GM19372 (cell line): ENCODE measurements at regions not wholly inside any gene's neighbourhood (a gene's known extent, or its start where the extent isn't known, plus 50 kb on each side); places are given as distances from the start of the nearest gene placed in this dataset.
A peak's percentile ranks its signal among the peaks of the same experiment; 100 is the strongest.

Source experiments
- ATAC-seq: cut with Tn5 transposase; IDR thresholded peaks from one replicate; pipeline ENCODE4 v1.9.1; 2021; ENCODE audit warnings: mild to moderate bottlenecking, low read depth, moderate library complexity; ENCODE audit not compliant: unreplicated experiment

DNA sequence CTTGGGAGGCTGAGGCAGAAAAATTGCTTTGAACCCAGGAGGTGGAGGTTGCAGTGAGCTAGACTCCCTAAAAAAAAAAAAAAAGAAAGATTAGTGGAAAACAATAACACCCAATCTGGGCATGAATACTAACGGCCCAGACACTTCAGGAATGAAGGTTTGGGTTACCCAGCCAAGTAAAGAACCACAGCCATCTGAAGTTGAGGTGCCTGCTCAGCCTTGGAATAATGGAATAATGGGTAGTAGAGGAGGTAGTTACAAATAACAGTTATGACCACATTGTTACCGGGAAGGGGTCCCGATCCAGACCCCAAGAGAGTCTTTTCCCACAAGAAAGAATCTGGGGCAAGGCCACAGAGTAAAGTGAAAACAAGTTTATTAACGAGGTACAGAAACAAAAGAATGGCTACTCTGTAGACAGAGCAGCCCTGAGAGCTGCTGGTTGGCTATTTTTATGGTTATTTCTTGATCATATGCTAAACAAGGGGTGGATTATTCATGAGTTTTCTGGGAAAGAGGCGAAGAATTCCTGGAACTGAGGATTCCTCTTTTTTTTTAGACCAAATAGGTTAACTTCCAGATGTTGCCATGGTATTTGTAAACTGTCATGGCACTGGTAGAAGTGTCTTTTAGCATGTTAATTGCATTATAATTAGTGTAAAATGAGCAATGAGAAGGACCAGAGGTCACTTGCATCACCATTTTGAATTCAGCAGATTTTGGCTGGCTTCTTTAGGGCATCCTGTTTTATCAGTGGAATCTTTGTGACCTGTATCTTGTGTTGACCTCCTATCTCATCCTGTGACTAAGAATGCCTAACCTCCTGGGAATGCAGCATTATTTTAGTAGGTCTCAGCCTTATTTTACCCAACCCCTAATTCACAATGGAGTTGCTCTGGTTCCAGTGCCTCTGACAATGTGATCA lies 96.2 kb upstream of the HAAO start:
- no peak for ATAC-seq

DNA sequence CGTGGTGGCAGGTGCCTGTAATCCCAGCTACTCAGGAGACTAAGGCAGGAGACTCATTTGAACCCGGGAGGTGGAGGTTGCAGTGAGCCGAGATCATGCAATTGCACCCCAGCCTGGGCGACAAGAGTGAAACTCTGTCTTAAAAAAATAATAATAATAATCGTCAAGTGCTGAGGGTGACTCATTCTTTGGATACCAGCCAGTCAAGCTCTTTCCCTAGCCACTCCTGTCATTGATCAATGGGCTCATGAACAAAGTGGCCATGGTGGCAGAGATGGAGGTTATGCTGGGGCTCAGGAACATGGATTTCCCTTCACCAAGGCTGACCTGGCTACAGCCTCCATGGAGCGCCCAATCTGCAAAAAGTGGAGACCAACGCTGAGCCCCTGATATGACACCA lies 94.5 kb upstream of the HAAO start:
- no peak for ATAC-seq

DNA sequence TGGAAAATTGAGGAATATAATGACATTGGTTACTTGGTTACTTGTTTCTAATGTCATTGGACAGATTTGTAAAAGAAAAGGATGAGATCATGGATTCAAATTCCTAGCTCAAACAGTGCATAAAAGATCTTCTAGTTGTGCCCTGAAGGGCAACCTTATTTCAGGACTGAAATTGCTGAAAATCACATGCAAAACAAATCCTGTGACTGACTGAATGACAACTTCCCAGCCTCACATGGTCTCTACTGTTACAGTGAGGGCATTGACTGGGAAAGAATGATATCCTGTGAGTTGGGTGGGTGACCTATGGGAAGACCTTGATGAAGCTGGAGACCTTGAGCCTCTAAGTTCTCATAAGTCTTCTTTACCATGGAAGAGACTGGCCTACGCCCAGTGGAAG lies 90.4 kb upstream of the HAAO start:
- no peak for ATAC-seq

DNA sequence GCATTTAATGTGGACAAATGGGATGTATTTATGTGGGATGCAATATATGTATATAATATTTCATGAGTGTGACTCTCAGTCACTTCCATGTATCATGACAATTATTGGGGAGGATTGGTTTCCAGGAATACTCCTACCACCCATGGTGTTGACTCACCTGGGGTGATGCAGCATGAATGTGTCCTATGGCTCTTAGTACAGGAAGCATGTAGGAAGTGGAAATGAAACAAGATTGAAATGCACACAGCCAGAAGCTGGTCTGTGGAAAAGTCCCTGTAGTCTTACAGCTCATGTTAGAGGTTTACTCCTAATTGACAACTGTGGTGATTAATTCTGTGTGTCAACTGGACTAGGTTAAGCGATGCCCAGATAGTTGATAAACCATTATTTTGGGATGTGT lies 89.3 kb upstream of the HAAO start:
- no peak for ATAC-seq

- no peak for ATAC-seq
Observed at GRCh38 chr2:42880738-42881690, 88.6 kb upstream of the HAAO start.

DNA sequence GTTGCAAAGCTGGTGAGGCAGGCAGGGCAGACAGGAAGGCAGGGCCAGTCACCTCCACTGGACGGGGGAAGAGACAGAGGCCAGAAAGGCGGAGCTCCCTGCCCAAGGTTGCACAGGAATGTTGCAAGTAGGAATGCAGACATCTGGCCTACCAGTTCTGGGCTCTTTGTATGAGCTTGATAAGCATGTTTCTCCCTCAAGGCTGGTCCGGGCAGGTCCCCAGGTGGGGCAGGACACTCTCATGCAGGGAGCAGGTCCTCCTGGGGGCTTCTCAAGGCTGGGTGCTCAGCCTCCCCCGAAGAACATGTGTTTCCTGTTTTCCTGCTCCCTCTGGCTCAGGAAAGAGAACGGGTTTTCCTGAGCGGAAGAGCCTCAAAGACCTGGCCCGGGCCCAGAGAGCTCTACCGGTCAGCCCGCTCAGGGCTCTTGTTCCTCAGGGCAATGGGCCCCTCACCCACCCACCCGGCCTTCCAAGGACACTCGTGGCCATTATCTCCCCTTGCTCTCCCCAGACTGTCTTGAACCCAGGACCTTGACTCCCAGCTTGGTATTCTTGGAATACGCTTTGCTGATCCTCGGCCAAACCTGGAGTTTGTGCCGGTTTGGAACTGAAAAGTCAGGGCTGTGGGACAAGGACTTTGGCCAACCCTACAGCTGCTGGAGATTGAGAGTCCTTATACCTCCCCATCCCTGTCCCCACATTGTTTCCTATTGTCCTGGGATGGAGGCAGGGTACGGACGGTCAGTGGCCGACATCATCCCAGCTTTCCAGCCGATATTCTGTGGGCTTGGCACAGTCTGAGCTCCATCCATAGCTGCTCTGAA lies 87.7 kb upstream of the HAAO start:
- no peak for ATAC-seq

GRCh38 chr2:42879121-42879705 lies 86.8 kb upstream of the HAAO start:
- no peak for ATAC-seq

- peak; percentile 89 for ATAC-seq
Observed at GRCh38 chr2:42878581-42878980, 86.2 kb upstream of the HAAO start.

DNA sequence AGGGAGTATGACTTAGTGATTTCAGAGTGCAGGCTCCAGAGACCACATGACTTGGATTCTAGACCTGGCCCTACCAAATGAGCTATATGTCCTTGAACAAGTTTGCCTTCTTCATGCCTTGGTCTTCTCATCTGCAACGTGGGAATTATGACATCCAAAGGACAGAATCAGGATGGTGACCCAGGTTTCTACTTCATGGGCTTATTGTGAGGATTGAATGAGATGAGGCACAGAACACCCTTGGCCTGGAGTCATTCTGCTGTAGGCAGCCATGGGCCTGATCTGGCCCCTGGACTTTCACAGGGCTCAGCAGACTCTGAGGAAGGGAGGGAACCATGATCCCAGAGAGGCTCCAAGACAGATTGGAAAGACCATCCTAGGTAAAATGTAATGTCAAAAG lies 85.6 kb upstream of the HAAO start:
- ATAC-seq, result no peak

DNA sequence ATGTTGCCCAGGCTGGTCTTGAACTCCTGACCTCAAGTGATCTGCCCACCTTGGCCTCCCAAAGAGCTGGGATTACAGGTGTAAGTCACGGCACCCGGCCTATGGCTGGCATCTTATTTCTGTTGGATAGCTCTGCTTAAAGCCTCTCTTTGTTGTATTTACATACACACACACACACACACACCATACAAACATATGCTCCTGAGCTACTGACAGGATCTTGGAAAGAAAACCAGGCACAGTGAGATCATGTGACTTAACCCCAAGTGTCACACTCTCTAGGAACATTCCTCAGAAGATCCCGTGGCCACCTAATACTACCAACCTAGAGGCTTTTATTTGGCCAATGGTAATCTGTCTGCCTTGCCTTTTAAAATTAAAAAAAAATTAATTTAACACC lies 85.1 kb upstream of the HAAO start:
- no peak for ATAC-seq

GRCh38 chr2:42876326-42876751 lies 84.0 kb upstream of the HAAO start:
- no peak for ATAC-seq

GRCh38 chr2:42875880-42876279 lies 83.5 kb upstream of the HAAO start:
- ATAC-seq, result no peak

DNA sequence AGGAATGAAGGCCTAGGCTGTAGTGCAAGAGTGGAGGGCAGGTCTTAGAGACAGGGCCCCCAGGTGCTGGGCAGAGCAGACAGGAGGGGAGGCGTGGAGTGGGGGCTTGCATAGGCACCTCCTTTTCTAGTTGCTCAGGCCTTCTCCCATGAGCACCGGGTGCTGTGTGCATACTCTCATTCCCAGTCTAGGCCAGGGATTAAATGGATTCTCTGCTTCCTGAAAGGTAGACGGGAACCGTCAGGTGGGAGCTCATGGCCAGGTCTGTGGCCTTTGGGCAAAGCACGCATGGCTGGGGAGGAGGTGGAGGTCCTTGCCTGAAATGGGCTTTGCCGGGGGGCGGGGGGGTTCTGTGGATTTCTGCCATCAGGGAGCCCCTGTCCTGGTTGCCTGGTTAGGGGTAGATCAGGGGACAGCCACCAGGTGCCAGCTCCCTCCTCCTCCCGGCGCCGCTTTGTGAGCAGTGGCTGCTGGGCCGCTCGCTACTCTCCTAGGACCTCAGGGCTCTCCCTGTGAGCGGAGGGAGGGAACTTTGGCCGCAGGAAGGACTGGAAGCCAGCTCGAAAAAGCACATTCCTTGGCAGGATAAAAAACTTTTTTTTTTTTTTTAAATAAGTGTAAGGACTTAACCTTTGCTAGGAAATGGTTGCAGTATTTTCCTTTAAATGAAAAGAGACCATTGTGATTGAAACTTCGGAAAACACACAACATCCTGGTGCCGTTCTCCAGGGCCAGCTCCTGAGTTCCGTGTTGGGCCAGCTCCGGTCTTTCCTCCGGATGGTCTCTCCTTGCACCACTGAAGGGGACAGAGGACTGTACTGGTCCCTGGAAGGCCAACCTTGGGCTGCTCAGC lies 82.8 kb upstream of the HAAO start:
- no peak for ATAC-seq

DNA sequence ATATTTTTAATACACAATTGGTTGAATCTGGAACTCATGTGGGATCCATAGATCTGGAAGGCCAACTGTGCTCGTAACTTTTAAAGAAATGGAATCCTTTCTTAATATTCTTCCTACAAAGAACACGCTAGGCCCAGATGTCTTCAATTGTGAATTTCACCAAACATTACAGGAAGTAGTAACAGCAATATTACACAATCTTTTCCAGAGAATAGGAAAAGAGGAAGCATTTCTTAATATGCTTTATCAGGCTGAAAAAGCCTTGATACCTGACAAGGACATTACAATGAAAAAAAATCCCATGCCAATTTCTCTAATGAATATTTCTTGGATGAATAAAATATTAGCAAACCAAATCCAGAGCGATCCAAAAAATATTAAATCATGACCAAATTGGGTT lies 80.3 kb upstream of the HAAO start:
- no peak for ATAC-seq

GRCh38 chr2:42871372-42871771 lies 79.0 kb upstream of the HAAO start:
- no peak for ATAC-seq

DNA sequence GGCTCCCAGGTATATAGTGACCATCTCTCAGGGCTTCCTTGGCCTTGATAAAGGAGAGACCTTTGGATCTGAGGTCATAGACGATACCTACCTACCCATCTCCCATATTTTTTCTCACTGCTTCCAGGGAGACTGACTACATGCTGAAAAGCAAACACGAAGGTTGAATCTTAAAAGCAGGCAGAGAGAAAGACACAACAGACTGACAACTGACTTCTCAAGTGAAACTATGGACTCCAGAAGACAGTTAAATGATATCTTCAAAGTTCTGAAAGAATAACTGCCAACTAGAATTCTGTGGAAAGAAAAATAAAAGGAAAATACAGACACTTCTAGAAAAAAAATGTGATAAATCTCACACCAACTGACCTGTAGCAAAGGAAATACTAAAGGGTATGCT lies 76.5 kb upstream of the HAAO start:
- no peak for ATAC-seq

- no peak for ATAC-seq
Observed at GRCh38 chr2:42868096-42868495, 75.7 kb upstream of the HAAO start.

GRCh38 chr2:42867093-42868065 lies 75.0 kb upstream of the HAAO start:
- no peak for ATAC-seq
